Spleen (tissue), 7 donors: ENCODE measurements at regions not wholly inside any gene's neighbourhood (a gene's known extent, or its start where the extent isn't known, plus 50 kb on each side); places are given as distances from the start of the nearest gene placed in this dataset.

Experiments
- POLR2A ChIP-seq, 3 donors: fragments of 450-650 bp; IDR thresholded peaks; one replicate each; pipeline ENCODE4 v1.5.1; 2017; ENCODE audit warnings: antibody characterized with exemption in 3 of 3, mild to moderate bottlenecking in 1 of 3
- POLR2AphosphoS5 ChIP-seq, 3 donors: sonication (generic); formaldehyde crosslinking; IDR thresholded peaks; one replicate each; pipeline ENCODE4 v1.5.1; 2017; ENCODE audit warnings: antibody characterized with exemption in 3 of 3
- TF ChIP-seq, protein P1 (sequence below), 11 experiments: fragments of 200-600 bp in 7 of 11; fragments of 450-650 bp in 4 of 11; sonication (generic) in 4 of 11; IDR thresholded peaks in 8 of 11; conservative IDR thresholded peaks in 3 of 11; 1 replicate in 7 of 11; 2 replicates in 4 of 11; pipeline versions ENCODE4 v1.4.0 to v1.8.0; 2016 to 2021; ENCODE audit warnings: antibody characterized with exemption in 11 of 11, inconsistent platforms in 4 of 11, mild to moderate bottlenecking in 1 of 11
- donor health status: DM: no; HTN: no; CAD: no; lungs with moderate emphysema.
- donor health status: DM: no; HTN: no; CAD: no.
- donor health status: DM: no; HTN: no; CAD: no.

DNA sequence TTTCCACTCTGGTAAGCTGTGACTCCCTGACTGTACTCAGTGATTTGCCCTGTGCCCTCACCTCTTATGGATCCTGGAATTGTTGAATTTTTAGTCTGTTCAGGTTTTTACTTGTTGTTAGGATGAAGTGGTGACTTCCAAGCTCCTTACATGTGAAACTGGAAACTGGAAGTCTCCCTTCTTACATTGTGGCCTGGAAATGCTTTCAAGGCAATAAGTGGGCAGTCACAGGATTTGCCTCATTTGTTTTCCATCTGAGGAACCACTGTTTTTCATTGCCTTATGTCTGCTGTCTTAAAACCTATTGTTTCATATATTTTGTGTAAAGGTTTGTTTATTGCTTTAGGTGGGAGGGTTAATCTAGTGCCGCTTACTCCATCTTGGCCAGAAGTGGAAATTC lies 155.8 kb downstream of the CYB561 start:
- TF ChIP-seq, protein P1, sequence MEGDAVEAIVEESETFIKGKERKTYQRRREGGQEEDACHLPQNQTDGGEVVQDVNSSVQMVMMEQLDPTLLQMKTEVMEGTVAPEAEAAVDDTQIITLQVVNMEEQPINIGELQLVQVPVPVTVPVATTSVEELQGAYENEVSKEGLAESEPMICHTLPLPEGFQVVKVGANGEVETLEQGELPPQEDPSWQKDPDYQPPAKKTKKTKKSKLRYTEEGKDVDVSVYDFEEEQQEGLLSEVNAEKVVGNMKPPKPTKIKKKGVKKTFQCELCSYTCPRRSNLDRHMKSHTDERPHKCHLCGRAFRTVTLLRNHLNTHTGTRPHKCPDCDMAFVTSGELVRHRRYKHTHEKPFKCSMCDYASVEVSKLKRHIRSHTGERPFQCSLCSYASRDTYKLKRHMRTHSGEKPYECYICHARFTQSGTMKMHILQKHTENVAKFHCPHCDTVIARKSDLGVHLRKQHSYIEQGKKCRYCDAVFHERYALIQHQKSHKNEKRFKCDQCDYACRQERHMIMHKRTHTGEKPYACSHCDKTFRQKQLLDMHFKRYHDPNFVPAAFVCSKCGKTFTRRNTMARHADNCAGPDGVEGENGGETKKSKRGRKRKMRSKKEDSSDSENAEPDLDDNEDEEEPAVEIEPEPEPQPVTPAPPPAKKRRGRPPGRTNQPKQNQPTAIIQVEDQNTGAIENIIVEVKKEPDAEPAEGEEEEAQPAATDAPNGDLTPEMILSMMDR (IDR thresholded peaks at IDR 0.05 in 8 of 11, conservative IDR thresholded peaks at IDR 0.05 in 3 of 11) = no peak
- TF ChIP-seq POLR2AphosphoS5 (IDR thresholded peaks at IDR 0.05) (no peak), POLR2A (IDR thresholded peaks at IDR 0.05) (no peak)
